HCT116 (cell line): ENCODE measurements at regions not wholly inside any gene's neighbourhood (a gene's known extent, or its start where the extent isn't known, plus 50 kb on each side); places are given as distances from the start of the nearest gene placed in this dataset.

ENCODE experiments used
- ATAC-seq: fragments of 200-7000 bp; cut with Tn5 transposase; 2 replicates; pipeline ENCODE4 v1.9.1; 2020; ENCODE audit warnings: mild to moderate bottlenecking, moderate library complexity
- BruUV-seq: library from RNA; stranded (reverse); fragments of 400-500 nt; replicated peaks from 2 replicates; lab custom pipeline; 2021; lab: Mats Ljungman, UMichigan
- CTCF ChIA-PET: fragments of 300-600 bp; sonication (Branson Sonifier 250); formaldehyde crosslinking; loops from one replicate; lab custom pipeline; 2021; ENCODE audit warnings: antibody characterized with exemption; lab: Charles Lee
- POLR2A ChIA-PET: fragments of 300-600, 350-600 bp; sonication (Branson Sonifier 250); formaldehyde crosslinking; loops from one replicate; lab custom pipeline; 2021; ENCODE audit warnings: antibody characterized with exemption; lab: Charles Lee
- RAD21 ChIA-PET, 2 experiments: fragments of 300-600 bp; sonication (Branson Sonifier 250); formaldehyde crosslinking; loops; one replicate each; lab custom pipeline; 2023; ENCODE audit warnings: low total read pairs in 2 of 2; ENCODE audit not compliant: uncharacterized antibody in 2 of 2, unreplicated experiment in 2 of 2, low non-redundant PET in 1 of 2; lab: Charles Lee
- DNase-seq: peaks from one replicate; pipeline ENCODE4 v3.0.0-alpha.2; 2010; ENCODE audit warnings: low read depth, low spot score
- H2AFZ ChIP-seq: fragments of 200-600 bp; shearing (Covaris generic), sonication (generic); 2 replicates; pipeline ENCODE4 v1.6.1; 2017; ENCODE audit warnings: low read depth, mixed run types, mixed read lengths, antibody characterized with exemption, low read length; ENCODE audit not compliant: poor library complexity, severe bottlenecking
- H3K27ac ChIP-seq: 2 replicates; pipeline ENCODE4 v1.5.1; 2012; ENCODE audit warnings: low read depth, low read length
- H3K27me3 ChIP-seq: fragments of 200-600 bp; sonication (generic); 2 replicates; pipeline ENCODE4 v1.6.1; 2016; ENCODE audit warnings: mixed run types, low read length, mixed read lengths; ENCODE audit not compliant: insufficient read depth
- H3K36me3 ChIP-seq, 2 experiments: fragments of 200-500 bp in 1 of 2; fragments of 200-600 bp in 1 of 2; sonication (Bioruptor generic) in 1 of 2; sonication (generic) in 1 of 2; 2 replicates each; pipeline versions ENCODE4 v1.5.1 to v1.6.1; 2014 to 2016; ENCODE audit warnings: low read length in 2 of 2, inconsistent platforms in 1 of 2, mixed read lengths in 1 of 2, mixed run types in 1 of 2; ENCODE audit not compliant: insufficient read depth in 2 of 2, control insufficient read depth in 1 of 2
- H3K4me1 ChIP-seq, 2 experiments: fragments of 200-600 bp in 1 of 2; sonication (generic) in 1 of 2; 2 replicates each; pipeline versions ENCODE4 v1.5.1 to v1.6.1; 2012 to 2017; ENCODE audit warnings: low read length in 2 of 2, inconsistent platforms in 1 of 2, mild to moderate bottlenecking in 1 of 2, mixed read lengths in 1 of 2, mixed run types in 1 of 2, moderate library complexity in 1 of 2; ENCODE audit not compliant: insufficient read depth in 2 of 2, control insufficient read depth in 1 of 2
- H3K4me2 ChIP-seq: fragments of 200-600 bp; sonication (generic); 2 replicates; pipeline ENCODE4 v1.6.1; 2017; ENCODE audit warnings: mixed run types, low read length, mixed read lengths
- H3K4me3 ChIP-seq, 2 experiments: fragments of 200-600 bp in 1 of 2; sonication (generic) in 1 of 2; replicated peaks in 1 of 2; 2 replicates each; pipeline ENCODE4 v1.5.1; 2011 to 2016; ENCODE audit warnings: low read length in 2 of 2, control low read depth in 1 of 2, low read depth in 1 of 2, mild to moderate bottlenecking in 1 of 2, mixed read lengths in 1 of 2, mixed run types in 1 of 2
- H3K79me2 ChIP-seq: fragments of 200-600 bp; sonication (generic); 2 replicates; pipeline ENCODE4 v1.6.1; 2017; ENCODE audit warnings: mild to moderate bottlenecking, mixed run types, low read length, moderate library complexity, mixed read lengths; ENCODE audit not compliant: insufficient read depth
- H3K9ac ChIP-seq: fragments of 200-600 bp; sonication (generic); 2 replicates; pipeline ENCODE4 v1.6.1; 2016; ENCODE audit warnings: low read length, mixed read lengths
- H3K9me2 ChIP-seq: fragments of 200-600 bp; sonication (generic), shearing (Covaris generic); 2 replicates; pipeline ENCODE4 v1.6.1; 2017; ENCODE audit warnings: mixed run types, mild to moderate bottlenecking, moderate library complexity; ENCODE audit not compliant: insufficient read depth
- H3K9me3 ChIP-seq, 2 experiments: fragments of 200-500 bp in 1 of 2; fragments of 200-600 bp in 1 of 2; sonication (Bioruptor generic) in 1 of 2; sonication (generic) in 1 of 2; 2 replicates each; pipeline ENCODE4 v1.6.1; 2014 to 2017; ENCODE audit warnings: low read length in 2 of 2, mixed read lengths in 2 of 2, inconsistent platforms in 1 of 2, low read depth in 1 of 2, mild to moderate bottlenecking in 1 of 2, mixed run types in 1 of 2, moderate library complexity in 1 of 2; ENCODE audit not compliant: control insufficient read depth in 1 of 2, insufficient read depth in 1 of 2
- H4K20me1 ChIP-seq: fragments of 200-600 bp; sonication (generic), shearing (Covaris generic); 2 replicates; pipeline ENCODE4 v1.6.1; 2017; ENCODE audit warnings: mixed run types, mild to moderate bottlenecking, moderate library complexity; ENCODE audit not compliant: insufficient read depth
- ELF1 ChIP-seq: IDR thresholded peaks from 2 replicates; pipeline ENCODE4 v1.6.1; 2012; ENCODE audit warnings: low read depth, borderline replicate concordance
- JUND ChIP-seq: IDR thresholded peaks from 2 replicates; pipeline ENCODE4 v1.6.1; 2012
- RAD21 ChIP-seq: IDR thresholded peaks from 2 replicates; pipeline ENCODE4 v1.6.1; 2012; ENCODE audit warnings: low read depth, mild to moderate bottlenecking
- TCF7L2 ChIP-seq: IDR thresholded peaks from 2 replicates; pipeline ENCODE4 v1.7.0; 2011; ENCODE audit warnings: borderline replicate concordance, inconsistent platforms; ENCODE audit not compliant: insufficient read depth, insufficient read length; ENCODE audit errors: extremely low read depth
- ZFX ChIP-seq: fragments of 450-650 bp; IDR thresholded peaks from 2 replicates; pipeline ENCODE4 v1.6.1; 2017
- ZNF274 ChIP-seq: fragments of 200-500 bp; sonication (Bioruptor generic); IDR thresholded peaks from 2 replicates; pipeline ENCODE4 v1.6.1; 2014; ENCODE audit warnings: mild to moderate bottlenecking, low read depth, low read length, inconsistent platforms
- intact Hi-C: fragments of 100-400 bp; cut with micrococcal nuclease; formaldehyde crosslinking; loops from 2 replicates; pipeline ENCODE4 v1.10.0; 2022
- TF ChIP-seq, protein P1 (sequence below), 3 experiments: fragments of 200-600 bp in 1 of 3; sonication (generic) in 1 of 3; IDR thresholded peaks in 2 of 3; conservative IDR thresholded peaks in 1 of 3; 2 replicates each; pipeline ENCODE4 v1.5.1; 2012 to 2017; ENCODE audit warnings: low read depth in 2 of 3, low read length in 2 of 3, antibody characterized with exemption in 1 of 3, borderline replicate concordance in 1 of 3, control low read depth in 1 of 3, mild to moderate bottlenecking in 1 of 3, mixed read lengths in 1 of 3, mixed run types in 1 of 3, moderate library complexity in 1 of 3; ENCODE audit not compliant: insufficient read depth in 1 of 3
- TF ChIP-seq, protein P2 (sequence below): IDR thresholded peaks from 2 replicates; pipeline ENCODE4 v1.6.1; 2012
- TF ChIP-seq, protein P3 (sequence below): IDR thresholded peaks from 2 replicates; pipeline ENCODE4 v1.6.1; 2012; ENCODE audit warnings: low read depth

DNA sequence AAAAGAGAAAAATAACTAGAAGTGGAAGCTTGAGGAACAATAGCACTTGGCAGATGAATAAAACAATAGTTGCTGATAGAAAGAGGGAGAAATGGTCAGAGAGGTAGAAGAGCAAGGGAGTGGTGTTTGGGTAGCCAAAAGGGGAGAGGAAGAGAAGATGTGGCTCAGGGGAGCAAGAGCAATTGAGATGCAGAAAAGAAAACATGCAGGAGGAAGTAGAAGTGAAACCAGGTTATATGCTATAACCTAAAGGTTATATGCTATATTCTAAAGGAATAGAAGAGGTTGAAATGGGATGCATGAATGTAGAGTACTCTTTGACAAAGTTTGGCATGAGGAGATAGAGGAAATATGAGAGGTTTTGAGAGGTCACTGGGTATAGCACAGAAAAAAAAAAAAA lies 759.5 kb downstream of the SATB2 start:
- H3K9me2 ChIP-seq: no peaks in the 10 kb centered on the region
- H3K4me2 ChIP-seq: no peak overlapping the region
- no peak overlapping the region for H3K4me3 ChIP-seq
- POLR2A ChIA-PET: no interaction called here
- intact Hi-C loops: no loop called here
- no peaks in the 10 kb centered on the region for H3K79me2 ChIP-seq
- 0 out of 2 replicates have a peak, but pooled peaks cover 3% of the 10 kb centered on the region for H3K27me3 ChIP-seq
- RAD21 ChIA-PET: no interaction called here
- H4K20me1 ChIP-seq: no peaks in the 10 kb centered on the region
- no peak for DNase-seq
- H3K9me3 ChIP-seq: no peaks in the 10 kb centered on the region
- H3K9ac ChIP-seq: no peak overlapping the region
- no peak overlapping the region for H2AFZ ChIP-seq
- no peaks in the 10 kb centered on the region for H3K4me1 ChIP-seq
- no peak for ATAC-seq
- TF ChIP-seq TCF7L2 (no peak), ZNF274 (no peak)
- TF ChIP-seq, protein P1, sequence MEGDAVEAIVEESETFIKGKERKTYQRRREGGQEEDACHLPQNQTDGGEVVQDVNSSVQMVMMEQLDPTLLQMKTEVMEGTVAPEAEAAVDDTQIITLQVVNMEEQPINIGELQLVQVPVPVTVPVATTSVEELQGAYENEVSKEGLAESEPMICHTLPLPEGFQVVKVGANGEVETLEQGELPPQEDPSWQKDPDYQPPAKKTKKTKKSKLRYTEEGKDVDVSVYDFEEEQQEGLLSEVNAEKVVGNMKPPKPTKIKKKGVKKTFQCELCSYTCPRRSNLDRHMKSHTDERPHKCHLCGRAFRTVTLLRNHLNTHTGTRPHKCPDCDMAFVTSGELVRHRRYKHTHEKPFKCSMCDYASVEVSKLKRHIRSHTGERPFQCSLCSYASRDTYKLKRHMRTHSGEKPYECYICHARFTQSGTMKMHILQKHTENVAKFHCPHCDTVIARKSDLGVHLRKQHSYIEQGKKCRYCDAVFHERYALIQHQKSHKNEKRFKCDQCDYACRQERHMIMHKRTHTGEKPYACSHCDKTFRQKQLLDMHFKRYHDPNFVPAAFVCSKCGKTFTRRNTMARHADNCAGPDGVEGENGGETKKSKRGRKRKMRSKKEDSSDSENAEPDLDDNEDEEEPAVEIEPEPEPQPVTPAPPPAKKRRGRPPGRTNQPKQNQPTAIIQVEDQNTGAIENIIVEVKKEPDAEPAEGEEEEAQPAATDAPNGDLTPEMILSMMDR (IDR thresholded peaks at IDR 0.05 in 2 of 3, conservative IDR thresholded peaks at IDR 0.05 in 1 of 3; ENCODE audit: borderline replicate concordance in 1 of 3, insufficient read depth in 1 of 3, low read depth in 2 of 3, low read length in 2 of 3): no peak
- CTCF ChIA-PET: no interaction called here
- no peaks in the 10 kb centered on the region for H3K36me3 ChIP-seq
- BruUV-seq: no TSS peak
- H3K27ac ChIP-seq: no peak overlapping the region

DNA sequence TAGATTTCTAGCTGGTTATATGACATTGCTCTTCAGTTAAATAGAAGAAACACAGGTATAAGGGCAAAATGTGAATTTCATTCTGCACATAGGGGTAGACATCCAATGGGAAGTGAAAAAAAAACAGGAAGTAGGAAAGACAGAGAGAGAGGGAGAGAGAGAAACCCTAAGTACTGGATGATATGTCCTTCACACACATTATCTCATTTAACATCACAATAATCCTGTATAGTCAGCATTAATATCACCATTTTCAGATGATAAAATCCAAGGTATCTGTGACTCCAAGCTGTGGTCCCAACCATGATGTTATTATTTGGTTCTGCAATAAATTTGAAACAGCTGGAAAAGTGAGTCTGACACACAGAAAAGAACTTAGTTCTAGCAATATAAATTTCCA lies 759.9 kb downstream of the SATB2 start:
- RAD21 ChIA-PET: no interaction called here
- no peak for ATAC-seq
- Histone ChIP-seq H3K4me2 (no peak overlapping the region), H3K4me1 (no peaks in the 10 kb centered on the region), H3K27ac (no peak overlapping the region), H3K9ac (no peak overlapping the region), H4K20me1 (no peaks in the 10 kb centered on the region), H3K4me3 (no peak overlapping the region), H3K9me2 (no peaks in the 10 kb centered on the region), H3K36me3 (no peaks in the 10 kb centered on the region), H2AFZ (no peak overlapping the region), H3K9me3 (no peaks in the 10 kb centered on the region), H3K27me3 (0 out of 2 replicates have a peak, but pooled peaks cover 8% of the 10 kb centered on the region), H3K79me2 (no peaks in the 10 kb centered on the region)
- POLR2A ChIA-PET: no interaction called here
- TF ChIP-seq, protein P2, sequence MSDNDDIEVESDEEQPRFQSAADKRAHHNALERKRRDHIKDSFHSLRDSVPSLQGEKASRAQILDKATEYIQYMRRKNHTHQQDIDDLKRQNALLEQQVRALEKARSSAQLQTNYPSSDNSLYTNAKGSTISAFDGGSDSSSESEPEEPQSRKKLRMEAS: no peak
- no peak for TF ChIP-seq ZNF274
- TF ChIP-seq, protein P3, sequence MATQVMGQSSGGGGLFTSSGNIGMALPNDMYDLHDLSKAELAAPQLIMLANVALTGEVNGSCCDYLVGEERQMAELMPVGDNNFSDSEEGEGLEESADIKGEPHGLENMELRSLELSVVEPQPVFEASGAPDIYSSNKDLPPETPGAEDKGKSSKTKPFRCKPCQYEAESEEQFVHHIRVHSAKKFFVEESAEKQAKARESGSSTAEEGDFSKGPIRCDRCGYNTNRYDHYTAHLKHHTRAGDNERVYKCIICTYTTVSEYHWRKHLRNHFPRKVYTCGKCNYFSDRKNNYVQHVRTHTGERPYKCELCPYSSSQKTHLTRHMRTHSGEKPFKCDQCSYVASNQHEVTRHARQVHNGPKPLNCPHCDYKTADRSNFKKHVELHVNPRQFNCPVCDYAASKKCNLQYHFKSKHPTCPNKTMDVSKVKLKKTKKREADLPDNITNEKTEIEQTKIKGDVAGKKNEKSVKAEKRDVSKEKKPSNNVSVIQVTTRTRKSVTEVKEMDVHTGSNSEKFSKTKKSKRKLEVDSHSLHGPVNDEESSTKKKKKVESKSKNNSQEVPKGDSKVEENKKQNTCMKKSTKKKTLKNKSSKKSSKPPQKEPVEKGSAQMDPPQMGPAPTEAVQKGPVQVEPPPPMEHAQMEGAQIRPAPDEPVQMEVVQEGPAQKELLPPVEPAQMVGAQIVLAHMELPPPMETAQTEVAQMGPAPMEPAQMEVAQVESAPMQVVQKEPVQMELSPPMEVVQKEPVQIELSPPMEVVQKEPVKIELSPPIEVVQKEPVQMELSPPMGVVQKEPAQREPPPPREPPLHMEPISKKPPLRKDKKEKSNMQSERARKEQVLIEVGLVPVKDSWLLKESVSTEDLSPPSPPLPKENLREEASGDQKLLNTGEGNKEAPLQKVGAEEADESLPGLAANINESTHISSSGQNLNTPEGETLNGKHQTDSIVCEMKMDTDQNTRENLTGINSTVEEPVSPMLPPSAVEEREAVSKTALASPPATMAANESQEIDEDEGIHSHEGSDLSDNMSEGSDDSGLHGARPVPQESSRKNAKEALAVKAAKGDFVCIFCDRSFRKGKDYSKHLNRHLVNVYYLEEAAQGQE: no peak
- TF ChIP-seq ELF1: no peak
- TF ChIP-seq RAD21: no peak
- TF ChIP-seq TCF7L2: no peak
- TF ChIP-seq JUND: no peak
- no peak for TF ChIP-seq ZFX
- CTCF ChIA-PET: no interaction called here
- BruUV-seq: no TSS peak
- intact Hi-C loops: no loop called here
- no peak for DNase-seq
